Small intestine (tissue), 7 donors: ENCODE measurements at regions not wholly inside any gene's neighbourhood (a gene's known extent, or its start where the extent isn't known, plus 50 kb on each side); places are given as distances from the start of the nearest gene placed in this dataset.

Source experiments
- DNase-seq, 2 donors: peaks; one replicate each; pipeline versions ENCODE4 v3.0.0 to v3.0.0-alpha.2; 2013
- FAIRE-seq: peaks from 2 replicates; lab custom pipeline; 2012; peaks lifted over from hg19 to GRCh38; lab: Jason Lieb, UNC
- H3K27ac ChIP-seq, 3 donors: one replicate each; pipeline ENCODE4 v1.5.1; 2013; ENCODE audit warnings: low read length in 2 of 3, mild to moderate bottlenecking in 2 of 3, control low read depth in 1 of 3, inconsistent platforms in 1 of 3, low read depth in 1 of 3, moderate library complexity in 1 of 3
- H3K27me3 ChIP-seq, 3 donors: one replicate each; pipeline ENCODE4 v1.6.1; 2013; ENCODE audit warnings: low read length in 3 of 3, inconsistent platforms in 1 of 3; ENCODE audit not compliant: control insufficient read depth in 3 of 3, insufficient read depth in 3 of 3
- H3K36me3 ChIP-seq, 3 donors: one replicate each; pipeline ENCODE4 v1.6.1; 2013; ENCODE audit warnings: low read length in 3 of 3, inconsistent platforms in 1 of 3, low read depth in 1 of 3, mild to moderate bottlenecking in 1 of 3, moderate library complexity in 1 of 3; ENCODE audit not compliant: control insufficient read depth in 3 of 3, insufficient read depth in 2 of 3
- H3K4me1 ChIP-seq, 3 donors: one replicate each; pipeline ENCODE4 v1.6.1; 2013; ENCODE audit warnings: low read length in 2 of 3, inconsistent platforms in 1 of 3, low read depth in 1 of 3, mild to moderate bottlenecking in 1 of 3, moderate library complexity in 1 of 3; ENCODE audit not compliant: control insufficient read depth in 3 of 3, insufficient read depth in 2 of 3
- H3K4me3 ChIP-seq, 3 donors: one replicate each; pipeline ENCODE4 v1.5.1; 2013; ENCODE audit warnings: low read length in 3 of 3, control low read depth in 1 of 3, inconsistent platforms in 1 of 3, low read depth in 1 of 3, mild to moderate bottlenecking in 1 of 3, moderate library complexity in 1 of 3
- H3K9me3 ChIP-seq, 2 donors: one replicate each; pipeline ENCODE4 v1.6.1; 2013; ENCODE audit warnings: low read depth in 1 of 2, low read length in 1 of 2; ENCODE audit not compliant: control insufficient read depth in 2 of 2, insufficient read depth in 1 of 2
- WGBS, 3 donors: extraction: QIAGEN DNeasy Blood & Tissue Kit; methylation state at CpG; one replicate each; pipeline ENCODE4 v1.1.7; 2013; 5-methylcytosine and 5-hydroxymethylcytosine counted together
- donor health status: healthy with polysubstance abuse.
- donor health status: control.
- donor health status: control.
- donor health status: Bipolar disorder and iron deficiency.
- donor health status: healthy.

DNA sequence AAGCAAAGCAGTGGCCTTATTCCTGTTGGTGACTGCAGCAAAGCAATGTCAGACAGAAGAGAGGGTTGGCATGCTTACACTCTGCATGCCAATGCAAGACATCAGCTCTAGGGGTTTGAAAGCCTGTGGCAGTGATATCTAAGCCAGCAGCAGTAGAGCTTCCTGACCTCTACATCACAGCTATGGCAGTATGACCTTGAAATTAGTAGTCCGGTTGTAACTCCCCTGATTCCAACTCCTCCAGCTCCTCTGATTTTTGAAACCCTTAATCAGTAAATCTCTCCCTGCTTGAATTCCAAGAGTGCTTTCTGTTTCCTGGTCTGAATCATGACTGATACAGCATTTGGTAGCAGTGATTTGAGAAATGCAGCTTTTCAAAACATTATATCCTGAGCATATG is 60.0 kb upstream of the LRP1B start:
- no peak for DNase-seq
- no peak for FAIRE-seq
- Histone ChIP-seq H3K4me3 (no peak overlapping the region), H3K27ac (no peak overlapping the region), H3K27me3 (no peaks in the 10 kb centered on the region), H3K36me3 (no peaks in the 10 kb centered on the region), H3K4me1 (no peaks in the 10 kb centered on the region), H3K9me3 (no peaks in the 10 kb centered on the region)
- 48 to 65% (median 60%) methylated on average over 1 of the region's 1 CpG for WGBS, 3 donors

- H3K9me3 ChIP-seq: no peaks in the 10 kb centered on the region
- no peaks in the 10 kb centered on the region for H3K4me1 ChIP-seq
- no peaks in the 10 kb centered on the region for H3K27me3 ChIP-seq
- no peak overlapping the region for H3K27ac ChIP-seq
- FAIRE-seq (no peak), DNase-seq (no peak)
- H3K4me3 ChIP-seq: no peak overlapping the region
- WGBS, 3 donors: 45 to 64% (median 53%) methylated on average over 1 of the region's 1 CpG
- H3K36me3 ChIP-seq: no peaks in the 10 kb centered on the region
Observed at GRCh38 chr2:142189501-142189900, 58.7 kb upstream of the LRP1B start.

- no peaks in the 10 kb centered on the region for H3K36me3 ChIP-seq
- FAIRE-seq: no peak
- 95 to 97% (median 96%) methylated on average over 1 of the region's 1 CpG for WGBS, 3 donors
- no peaks in the 10 kb centered on the region for H3K4me1 ChIP-seq
- no peaks in the 10 kb centered on the region for H3K9me3 ChIP-seq
- no peak for DNase-seq
- H3K4me3 ChIP-seq: no peak overlapping the region
- no peak overlapping the region for H3K27ac ChIP-seq
- no peaks in the 10 kb centered on the region for H3K27me3 ChIP-seq
Observed at GRCh38 chr2:142188562-142188961, 57.7 kb upstream of the LRP1B start.

GRCh38 chr2:142180820-142181533 is 50.2 kb upstream of the LRP1B start:
- 45 to 64% (median 60%) methylated on average over 22 of the region's 22 CpGs for WGBS, 3 donors
- Histone ChIP-seq H3K4me3 (no peak overlapping the region), H3K9me3 (no peaks in the 10 kb centered on the region), H3K4me1 (no peaks in the 10 kb centered on the region), H3K36me3 (no peaks in the 10 kb centered on the region), H3K27me3 (no peaks in the 10 kb centered on the region), H3K27ac (no peak overlapping the region)
- no peak for DNase-seq
- no peak for FAIRE-seq
